HUDEP-2 (cell line): ENCODE measurements at regions not wholly inside any gene's neighbourhood (a gene's known extent, or its start where the extent isn't known, plus 50 kb on each side); places are given as distances from the start of the nearest gene placed in this dataset.
"Not testable (repeated sequence)": the region's sequence is repeated elsewhere in the genome, so short reads cannot be mapped to it uniquely, and the experiment has no call there.

Experiments
- DNase-seq, 76 experiments: peaks; one replicate each; lab custom pipeline; 2025; ENCODE audit not compliant: unreplicated experiment in 76 of 76; lab: John Stamatoyannopoulos, UW

DNA sequence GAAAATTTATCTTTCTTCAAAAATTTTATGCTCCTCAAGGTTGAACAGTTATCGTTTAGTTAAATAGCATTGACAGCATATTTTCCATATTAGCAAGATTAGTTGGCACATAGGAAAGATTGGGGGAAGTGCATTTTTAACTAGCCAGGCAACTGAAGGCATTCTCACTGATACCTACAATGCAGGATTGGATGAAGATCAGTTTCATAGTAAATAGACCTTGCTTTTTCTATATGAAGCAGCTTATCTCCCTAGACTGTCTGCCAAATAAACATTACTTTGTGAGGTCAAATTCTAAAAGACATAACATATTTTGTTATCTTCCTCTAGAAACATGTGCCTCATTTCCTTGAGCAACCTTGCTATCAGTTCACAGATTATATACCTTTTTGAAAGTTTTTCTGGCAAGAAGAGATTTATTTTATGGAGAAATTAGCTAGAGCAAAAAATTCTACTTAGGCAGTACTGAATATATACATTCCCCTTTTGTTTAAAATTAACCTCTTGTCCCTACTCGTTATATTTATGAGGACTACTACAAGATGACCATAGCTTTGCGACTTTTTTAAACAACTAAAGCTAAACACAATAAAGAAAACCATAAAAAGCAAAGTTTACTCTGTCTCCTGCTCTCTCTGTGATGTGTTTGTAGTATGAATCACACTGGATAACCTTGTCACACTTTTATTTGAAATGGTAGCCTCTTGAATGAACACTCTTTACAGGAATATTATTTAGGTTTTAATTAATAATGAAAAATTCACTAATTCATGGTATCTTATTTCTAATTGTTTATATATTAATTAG lies 654.9 kb upstream of the TBL1XR1 start:
- DNase-seq: no peak

DNA sequence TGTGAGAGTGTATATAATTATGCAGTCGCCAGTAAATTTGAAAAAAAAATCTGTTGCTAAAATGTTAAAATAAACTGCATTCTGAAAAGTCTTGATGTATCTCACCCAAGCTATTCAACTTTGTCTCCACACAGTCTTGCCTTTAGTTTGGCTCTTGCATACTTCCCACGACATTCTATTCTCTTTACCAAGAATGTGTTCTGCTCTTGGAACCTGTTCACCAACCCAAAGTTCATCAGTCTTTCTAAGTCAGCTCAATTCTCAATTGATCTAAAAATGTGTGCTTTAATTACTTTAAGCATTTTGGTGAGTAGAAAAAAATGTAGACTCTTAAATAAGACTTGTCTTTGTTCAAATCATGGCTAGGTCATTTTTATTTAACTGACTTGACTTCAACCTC lies 657.7 kb upstream of the TBL1XR1 start:
- DNase-seq: no peak

DNA sequence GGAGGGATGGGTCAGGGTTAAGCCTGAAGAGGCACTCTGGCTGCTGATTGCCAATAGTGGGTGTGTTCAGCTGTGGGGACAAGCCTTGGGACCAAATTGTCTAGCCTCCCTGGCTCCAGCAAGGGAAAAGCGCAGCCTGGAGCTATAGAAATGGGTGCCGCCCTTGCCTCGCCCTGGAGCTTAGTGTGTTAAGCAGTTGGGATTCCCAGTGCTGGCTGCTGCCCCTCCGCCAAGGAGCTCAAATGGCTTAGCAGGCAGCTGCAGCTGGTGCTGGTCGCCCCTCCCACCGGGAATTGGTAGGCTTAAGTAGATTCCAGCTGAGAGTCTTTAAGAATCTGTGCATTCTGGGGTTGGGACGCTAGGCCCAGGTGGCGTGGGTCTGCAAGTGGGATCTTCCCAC lies 662.9 kb upstream of the TBL1XR1 start:
- DNase-seq: no peak

DNA sequence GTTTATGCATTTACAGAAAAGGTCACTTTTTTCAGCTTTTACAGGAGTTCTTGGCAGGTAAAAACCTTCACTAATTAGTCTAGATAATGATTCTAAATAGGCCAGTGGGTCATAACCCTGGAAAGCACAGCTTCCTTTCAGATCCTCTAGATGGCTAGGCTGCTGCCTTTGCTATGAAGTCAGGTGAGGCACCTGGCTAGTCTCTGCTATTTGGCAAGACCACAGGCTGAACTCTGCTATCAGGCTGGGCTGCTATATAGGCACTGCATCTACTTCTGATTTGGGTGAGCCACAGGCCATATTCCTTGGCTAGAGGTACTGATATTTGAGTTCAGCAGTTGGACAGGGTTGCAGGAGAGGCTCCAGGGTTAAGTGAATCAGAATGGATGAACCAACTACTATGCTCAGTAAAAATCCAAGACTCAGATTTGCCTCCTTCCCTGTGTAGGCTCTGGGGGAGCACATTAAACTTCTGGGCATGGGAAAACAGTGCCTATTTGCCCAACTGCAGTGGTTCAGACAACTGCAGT lies 665.7 kb upstream of the TBL1XR1 start:
- DNase-seq: no peak

DNA sequence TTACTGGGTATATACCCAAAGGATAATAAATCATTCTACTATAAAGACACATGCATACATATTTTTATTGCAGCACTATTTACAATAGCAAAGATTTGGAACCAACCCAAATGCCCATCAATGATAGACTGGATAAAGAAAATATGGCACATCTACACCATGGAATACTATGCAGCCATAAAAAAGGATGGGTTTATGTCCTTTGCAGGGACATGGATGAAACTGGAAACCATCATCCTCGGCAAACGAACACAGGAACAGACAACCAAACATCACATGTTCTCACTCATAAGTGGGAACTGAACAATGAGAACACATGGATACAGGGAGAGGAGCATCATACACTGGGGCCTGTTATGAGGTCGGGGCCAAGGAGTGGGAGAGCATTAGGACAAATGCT lies 665.0 kb upstream of the KCNMB2 start:
- DNase-seq: not testable (repeated sequence)

DNA sequence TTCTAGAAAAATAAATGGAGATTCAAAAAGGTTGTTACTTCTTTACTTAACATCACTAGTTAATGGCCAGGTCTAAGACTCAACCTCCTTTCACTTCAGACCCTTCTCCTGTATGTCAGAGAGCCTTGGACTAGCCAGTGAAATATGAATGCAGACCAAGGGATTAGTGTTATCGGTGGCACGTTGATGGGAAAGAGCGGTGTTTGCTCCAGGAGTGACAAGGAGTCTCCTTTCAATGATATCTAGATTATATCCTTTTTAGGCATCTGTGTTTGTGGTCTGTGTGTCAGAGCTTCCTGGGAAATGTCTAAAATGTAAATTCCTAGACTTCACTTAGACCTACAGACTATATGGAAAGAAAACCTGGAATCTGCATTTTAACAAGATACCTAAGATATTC lies 658.0 kb upstream of the KCNMB2 start:
- no peak for DNase-seq

DNA sequence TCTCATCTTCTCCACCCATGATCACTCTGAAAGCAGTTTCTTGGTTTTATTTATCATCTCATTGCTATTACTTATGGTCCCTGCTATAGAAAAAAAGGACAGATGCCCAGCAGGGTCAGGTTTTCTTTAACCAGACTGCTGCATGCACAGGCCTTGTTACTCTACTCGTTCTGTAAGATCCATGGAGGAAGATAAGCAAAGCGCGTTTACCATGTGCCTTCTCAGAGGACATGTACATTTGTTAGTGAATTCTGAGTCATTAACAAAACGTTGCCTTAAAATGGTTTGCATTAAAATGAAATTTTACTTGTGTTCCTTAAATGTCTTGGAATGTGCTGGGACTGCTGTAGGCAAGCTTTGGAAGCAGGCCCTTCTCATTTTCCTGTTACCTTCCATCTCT lies 657.3 kb upstream of the KCNMB2 start:
- DNase-seq: no peak

DNA sequence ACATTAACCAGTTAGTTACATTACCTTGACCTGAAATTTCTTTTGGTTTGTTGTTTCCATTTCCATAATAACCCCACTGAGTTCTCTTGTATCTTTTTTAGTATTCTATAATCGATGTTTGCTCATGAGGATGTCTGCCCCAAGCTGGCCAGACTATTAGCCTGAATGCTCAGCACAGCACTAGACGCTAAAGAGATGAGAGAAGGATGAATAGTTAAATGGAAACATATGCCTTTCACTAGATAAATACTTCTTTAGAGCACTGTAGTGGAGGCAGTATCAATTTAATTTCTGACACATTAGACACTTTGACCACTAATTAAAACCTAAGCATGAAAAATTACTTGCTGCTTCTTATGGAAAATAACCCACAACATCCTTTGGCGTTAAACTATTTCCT lies 654.9 kb upstream of the KCNMB2 start:
- no peak for DNase-seq

DNA sequence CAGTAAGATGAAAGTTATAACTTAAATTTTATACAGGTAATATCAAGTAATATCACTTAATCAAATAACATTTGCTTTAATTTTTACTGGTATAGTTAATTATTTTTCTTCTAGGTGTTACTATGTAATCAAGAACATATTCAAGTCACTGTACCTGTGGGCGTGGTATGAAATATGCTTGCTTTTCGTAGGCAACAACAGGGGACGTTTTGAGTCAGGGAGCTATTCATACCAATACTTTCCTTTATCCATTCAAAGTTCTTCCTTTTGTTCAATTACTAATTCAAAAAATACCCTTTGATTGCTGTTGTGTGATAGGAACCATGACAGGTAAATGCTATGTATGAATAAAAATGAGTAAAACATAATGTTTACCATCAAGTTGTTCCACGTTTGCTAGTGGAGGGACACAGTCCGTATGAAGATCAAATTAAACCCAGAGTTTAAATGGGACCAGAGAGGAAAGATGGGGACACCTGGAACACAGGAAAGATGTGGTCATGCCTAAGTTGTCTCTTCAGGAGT lies 654.0 kb upstream of the KCNMB2 start:
- no peak for DNase-seq

DNA sequence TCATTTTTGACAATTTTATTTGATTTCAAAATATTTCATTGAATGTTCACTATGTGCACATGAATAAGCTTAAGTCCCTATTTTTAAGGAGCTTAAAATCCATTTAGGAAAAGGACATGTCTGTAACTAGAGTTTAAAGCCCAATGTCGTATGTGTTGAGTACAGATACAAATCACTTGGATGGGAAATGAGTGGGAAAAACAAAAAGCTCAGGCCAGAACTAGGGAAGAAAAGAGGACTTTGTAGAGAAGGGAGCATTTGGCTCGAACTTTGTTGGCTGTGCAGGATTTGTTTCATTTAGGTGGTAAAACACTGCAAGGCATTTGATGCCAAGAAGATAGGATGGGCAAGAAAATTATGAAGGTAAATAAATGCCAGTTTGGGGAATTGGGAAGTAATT lies 653.1 kb upstream of the KCNMB2 start:
- DNase-seq: no peak

DNA sequence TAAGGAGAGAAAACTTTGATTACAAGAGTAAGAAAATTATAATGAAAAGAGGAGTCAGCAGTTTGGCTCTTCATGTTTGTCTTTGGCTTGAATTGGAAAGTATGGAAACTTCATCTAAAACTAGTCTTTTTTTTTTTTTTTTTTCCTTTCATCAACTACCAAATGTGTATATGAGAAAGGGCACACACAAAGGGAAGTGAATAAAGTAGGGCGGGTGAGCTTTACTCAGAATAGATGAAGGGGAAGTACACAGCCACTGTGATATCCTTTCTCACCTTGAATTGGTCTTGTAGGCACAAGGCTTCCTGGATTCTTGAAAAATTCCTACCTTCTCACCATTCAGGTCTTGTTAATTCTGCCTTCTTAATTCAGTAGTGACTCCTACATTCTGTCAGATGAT lies 652.3 kb upstream of the KCNMB2 start:
- no peak for DNase-seq

DNA sequence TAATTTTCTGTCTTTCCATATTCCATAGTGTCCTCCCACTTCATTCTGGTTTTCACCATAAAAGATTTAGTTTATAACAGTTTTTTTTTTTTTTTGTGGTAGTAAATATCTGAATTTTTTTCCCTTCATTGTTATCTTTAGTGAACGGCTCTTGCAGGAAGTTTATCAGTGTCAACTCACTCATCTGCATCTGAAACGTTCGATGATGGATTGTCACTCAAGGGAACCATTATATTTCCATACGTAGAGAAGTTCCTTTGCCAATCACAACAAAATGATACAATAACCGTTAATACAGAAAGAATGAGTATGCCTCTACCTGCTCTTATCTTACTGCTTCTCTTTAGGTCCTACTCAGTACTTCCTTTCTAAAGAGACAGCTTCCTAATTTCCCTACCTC lies 651.2 kb upstream of the KCNMB2 start:
- no peak for DNase-seq

DNA sequence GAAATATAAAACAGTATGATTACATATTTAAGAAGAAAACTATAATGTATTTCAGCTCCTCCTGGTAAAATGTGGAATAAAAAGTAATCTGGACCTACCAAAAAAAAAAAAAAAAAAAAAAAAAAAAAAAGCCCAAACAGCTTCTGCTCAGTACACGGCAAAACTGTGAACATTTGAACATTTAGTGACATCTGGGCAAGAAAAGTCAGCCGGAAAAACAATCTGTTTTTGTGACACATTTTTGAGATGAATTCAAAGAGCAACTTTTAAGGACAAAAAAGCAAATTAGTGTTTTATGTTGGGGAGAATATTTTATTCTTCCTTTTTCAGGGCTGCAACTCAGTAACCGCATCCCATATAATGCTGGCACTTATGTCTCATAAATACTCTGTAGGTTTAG lies 649.7 kb upstream of the KCNMB2 start:
- no peak for DNase-seq

DNA sequence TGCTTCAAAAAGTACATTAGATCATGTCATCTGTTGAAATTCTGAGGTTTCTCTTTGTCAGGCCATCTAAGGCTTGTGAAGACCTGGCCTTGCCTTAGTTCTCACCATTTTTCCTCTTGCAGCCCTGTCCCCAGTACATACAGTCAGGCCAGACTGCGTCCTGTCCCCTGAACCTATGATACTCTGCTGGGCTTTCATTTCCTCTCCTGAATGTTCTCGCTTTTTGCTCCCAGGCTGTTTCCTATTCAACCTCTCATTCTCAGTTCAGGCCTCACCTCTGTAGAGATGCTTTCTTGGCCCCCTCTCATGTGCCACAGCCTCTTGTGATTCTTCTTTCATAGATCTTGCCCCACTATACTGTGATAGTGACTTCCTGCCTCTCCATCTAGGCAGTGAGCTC lies 648.8 kb upstream of the KCNMB2 start:
- DNase-seq: no peak

DNA sequence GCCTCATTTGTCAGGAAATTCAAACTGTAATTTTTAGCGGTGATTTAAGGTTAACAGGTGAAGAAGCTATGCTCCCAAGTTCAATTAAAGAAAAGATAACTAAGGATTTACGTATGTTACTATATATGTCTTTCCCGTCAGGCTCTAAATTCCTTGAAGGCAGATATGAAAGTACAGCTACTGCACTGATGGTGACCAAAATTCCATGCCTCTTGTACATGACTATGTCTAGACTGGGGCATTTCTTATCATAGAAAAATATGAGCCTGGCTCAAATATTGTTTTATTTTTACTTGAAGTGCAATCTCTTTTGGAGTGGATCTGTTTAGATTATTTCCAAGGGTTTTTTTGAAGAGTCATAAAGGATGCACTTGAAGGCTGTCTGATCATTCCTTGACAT lies 647.1 kb upstream of the KCNMB2 start:
- no peak for DNase-seq

DNA sequence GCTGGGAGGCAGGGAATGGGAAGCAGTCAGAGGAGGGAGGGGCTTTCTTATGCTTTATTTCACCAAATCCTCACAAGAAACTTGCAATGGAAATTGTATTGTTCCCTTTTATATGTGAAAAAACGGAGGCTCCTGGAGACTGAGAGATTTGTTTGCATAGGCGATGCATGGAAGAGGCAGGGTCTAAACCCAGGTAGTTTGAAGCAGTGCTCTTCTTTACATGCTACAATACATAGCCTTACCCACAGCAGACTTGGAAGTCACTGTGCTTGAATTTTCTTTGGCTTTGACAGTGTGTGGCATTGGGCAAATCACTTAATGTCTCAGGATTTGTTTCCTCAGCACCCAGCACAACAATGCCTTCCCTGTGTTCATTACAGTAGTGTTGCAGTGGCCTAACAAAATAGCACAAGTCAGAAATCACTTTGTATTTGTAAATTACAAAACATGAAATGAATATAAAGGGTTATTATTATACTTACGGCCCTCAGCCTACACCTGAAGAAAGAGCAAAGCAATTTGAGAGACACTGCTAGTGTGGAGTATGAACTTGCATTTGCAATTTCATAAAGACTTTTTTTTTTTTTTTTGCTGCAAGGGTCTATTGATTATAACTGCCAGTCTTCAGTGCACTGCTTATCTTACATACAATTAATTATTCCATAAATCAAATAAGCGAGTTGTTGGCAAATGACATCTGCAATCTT lies 646.4 kb upstream of the KCNMB2 start:
- DNase-seq: no peak

DNA sequence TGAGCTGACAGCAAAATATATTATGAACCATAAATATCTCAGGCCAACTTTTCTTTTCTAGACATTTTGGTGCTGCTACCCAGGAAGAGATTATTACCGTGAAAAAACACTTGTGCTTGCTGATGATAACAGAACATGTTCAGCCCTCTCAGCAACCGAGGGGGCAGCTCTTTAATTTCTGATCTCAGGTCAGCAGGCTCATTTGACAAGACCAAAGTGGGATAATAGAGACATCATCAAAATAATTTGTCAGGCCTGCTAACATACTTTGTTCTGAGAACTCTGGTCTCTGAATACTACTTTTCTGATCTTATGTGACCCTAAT lies 645.9 kb upstream of the KCNMB2 start:
- DNase-seq: no peak

DNA sequence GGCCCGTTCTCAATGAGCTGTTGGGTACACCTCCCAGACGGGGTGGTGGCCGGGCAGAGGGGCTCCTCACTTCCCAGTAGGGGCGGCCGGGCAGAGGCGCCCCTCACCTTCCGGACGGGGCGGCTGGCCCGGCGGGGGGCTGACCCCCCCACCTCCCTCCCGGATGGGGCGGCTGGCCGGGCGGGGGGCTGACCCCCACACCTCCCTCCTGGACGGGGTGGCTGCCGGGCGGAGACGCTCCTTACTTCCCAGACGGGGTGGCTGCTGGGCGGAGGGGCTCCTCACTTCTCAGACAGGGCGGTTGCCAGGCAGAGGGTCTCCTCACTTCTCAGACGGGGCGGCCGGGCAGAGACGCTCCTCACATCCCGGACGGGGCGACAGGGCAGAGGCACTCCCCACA lies 644.7 kb upstream of the KCNMB2 start:
- not testable (repeated sequence) for DNase-seq

DNA sequence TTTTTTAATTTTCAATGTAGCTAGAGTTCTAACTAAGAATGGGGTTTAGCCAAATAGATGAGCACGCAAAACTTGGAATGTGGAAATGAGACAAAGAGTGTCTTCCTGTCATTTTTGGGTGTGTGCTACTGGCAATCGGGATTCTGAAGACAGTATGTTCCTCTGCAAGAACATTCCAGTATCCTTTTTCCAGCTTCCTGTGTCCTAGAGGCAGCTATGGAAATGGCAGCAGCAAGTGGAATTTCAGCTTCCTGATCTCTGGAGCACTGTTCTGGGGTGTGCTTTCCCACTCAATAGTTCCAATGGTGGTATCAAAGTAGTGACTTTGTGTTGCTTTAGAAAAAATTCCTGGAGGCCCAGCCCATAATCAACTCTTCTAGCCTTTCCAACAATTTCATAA lies 642.9 kb upstream of the KCNMB2 start:
- DNase-seq: no peak

DNA sequence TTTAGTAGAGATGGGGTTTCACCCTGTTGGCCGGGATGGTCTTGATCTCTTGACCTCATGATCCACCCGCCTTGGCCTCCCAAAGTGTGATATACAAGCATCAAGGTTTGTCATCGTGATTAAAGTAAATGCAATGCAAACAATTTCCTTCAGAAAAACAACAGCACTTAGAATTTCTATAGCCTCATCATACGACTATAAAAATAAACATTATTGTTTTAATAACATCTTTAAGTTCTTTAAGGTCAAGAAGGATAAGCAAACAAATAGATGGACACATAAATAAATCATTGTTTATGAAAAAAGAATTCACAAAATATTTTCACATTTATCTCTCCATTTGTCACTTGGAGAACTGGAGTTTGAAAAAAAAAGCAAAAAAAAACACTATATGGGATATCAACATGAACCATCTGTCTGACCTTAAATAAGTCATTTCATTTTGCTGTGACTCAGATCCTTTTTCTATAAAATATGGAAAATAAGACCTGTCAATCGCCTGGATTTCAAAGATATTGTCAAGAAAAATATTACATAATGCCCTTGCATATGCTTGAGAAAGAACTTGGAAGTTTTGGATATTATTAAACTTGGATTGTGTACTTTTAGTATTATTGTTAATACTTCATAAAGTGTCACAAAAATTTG lies 642.0 kb upstream of the KCNMB2 start:
- no peak for DNase-seq

DNA sequence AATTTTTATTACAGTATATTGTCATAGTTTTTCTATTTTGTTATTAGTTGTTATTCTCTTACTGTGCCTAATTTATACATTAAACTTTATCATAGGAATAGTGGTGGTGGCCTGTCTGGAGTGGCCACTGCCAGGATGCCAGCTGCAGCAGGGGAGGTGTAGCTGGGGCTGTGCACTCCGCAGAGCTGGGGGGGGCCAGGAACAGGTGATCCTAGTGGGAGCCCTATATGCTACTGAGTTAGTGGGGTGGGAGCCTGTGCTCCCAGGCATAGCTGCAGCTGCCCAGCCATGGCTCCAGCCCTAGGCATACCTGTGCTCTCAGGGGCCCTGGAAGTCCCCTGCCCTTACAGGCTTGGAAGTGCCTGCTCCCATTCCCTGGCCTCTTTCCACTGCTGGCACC lies 638.1 kb upstream of the KCNMB2 start:
- DNase-seq: no peak
